ENCODE measurements at regions not wholly inside any gene's neighbourhood (a gene's known extent, or its start where the extent isn't known, plus 50 kb on each side); places are given as distances from the start of the nearest gene placed in this dataset.

- H3K36me3 ChIP-seq (ENCODE audit: control insufficient read depth in 2 of 4, insufficient read depth in 4 of 4, low read length in 3 of 4): no peaks in the 10 kb centered on the region
- H2AFZ ChIP-seq (ENCODE audit: low read length): no peak overlapping the region
- H3K18ac ChIP-seq (ENCODE audit: extremely low read depth, low read length): no peak overlapping the region
- H2AK5ac ChIP-seq (ENCODE audit: low read depth, low read length): no peak overlapping the region
- DNase-seq (ENCODE audit: low read depth in 1 of 2, low spot score in 2 of 2): no peak
- H2BK12ac ChIP-seq (ENCODE audit: low read depth, low read length): no peak overlapping the region
- no peak overlapping the region for H4K5ac ChIP-seq (ENCODE audit: insufficient read length, low read depth, low read length)
- no peaks in the 10 kb centered on the region for H3K79me1 ChIP-seq (ENCODE audit: low read depth, low read length)
- no peak overlapping the region for H2BK120ac ChIP-seq (replicated peaks; ENCODE audit: low read depth, low read length)
- H3K4me1 ChIP-seq (replicated peaks in 1 of 4; ENCODE audit: control insufficient read depth in 3 of 4, insufficient read depth in 4 of 4, low read length in 3 of 4): peaks cover 0 to 4% (median 1%) of the 10 kb centered on the region in 4 experiments; a peak in 2 of 7 replicates
- no peaks in the 10 kb centered on the region; the same call in 1 of the 2 replicates for H3K23me2 ChIP-seq (ENCODE audit: low read depth, low read length)
- no peaks in the 10 kb centered on the region for H3K9me3 ChIP-seq (ENCODE audit: insufficient read depth in 2 of 2, low read depth in 1 of 2, low read length in 1 of 2)
- CTCF ChIA-PET (ENCODE audit: partially characterized antibody): interaction anchor here (2.3 kb wide), 1 partner anchor 34 kb away, joined by 11 read pairs; no protein-coding TSS in a partner anchor
- no peak overlapping the region for H4K8ac ChIP-seq (ENCODE audit: extremely low read depth, insufficient read depth, low read length)
- WGBS, 2 experiments (ENCODE audit: extremely low coverage in 1 of 2, insufficient coverage in 1 of 2, insufficient read length in 1 of 2, insufficient replicate concordance in 2 of 2, low coverage in 1 of 2, low lambda C conversion rate in 2 of 2, missing lambda C conversion rate in 1 of 2): 94% methylated on average over 1 of the region's 1 CpG; no CpG with 5 or more reads in 1 of the 2 experiments
- H3K79me2 ChIP-seq (ENCODE audit: control insufficient read depth in 1 of 2, insufficient read depth in 2 of 2, low read length in 2 of 2): no peaks in the 10 kb centered on the region
- H3K14ac ChIP-seq (ENCODE audit: insufficient read length): no peak overlapping the region
- H4K91ac ChIP-seq (replicated peaks; ENCODE audit: insufficient read length, low read length): no peak overlapping the region
- H3K4me3 ChIP-seq (ENCODE audit: extremely low read depth in 1 of 4, insufficient read depth in 2 of 4, low read depth in 3 of 4, low read length in 4 of 4): no peak overlapping the region
- no peak overlapping the region for H3K27ac ChIP-seq (ENCODE audit: low read depth, low read length)
- H3K27me3 ChIP-seq (replicated peaks in 1 of 4; ENCODE audit: control insufficient read depth in 3 of 4, extremely low read depth in 1 of 4, insufficient read depth in 3 of 4, low read length in 3 of 4): peaks cover 0 to 2% (median 0%) of the 10 kb centered on the region in 4 experiments; a peak in 1 of 7 replicates
- FAIRE-seq: no peak
- no peak overlapping the region for H2BK5ac ChIP-seq (ENCODE audit: low read depth, low read length)
- H3K4me2 ChIP-seq (ENCODE audit: insufficient read depth in 1 of 2, low read depth in 2 of 2, low read length in 2 of 2): no peak overlapping the region
- H3K4ac ChIP-seq (replicated peaks; ENCODE audit: insufficient read length, low read depth, low read length): no peak overlapping the region
- no peaks in the 10 kb centered on the region for H4K20me1 ChIP-seq (replicated peaks in 1 of 2; ENCODE audit: control insufficient read depth in 1 of 2, insufficient read depth in 2 of 2, low read length in 2 of 2)
- H2BK15ac ChIP-seq (ENCODE audit: low read length): no peak overlapping the region
- no peak overlapping the region for H3K56ac ChIP-seq (replicated peaks; ENCODE audit: insufficient read length, low read depth, low read length)
- no peak overlapping the region for H3K9ac ChIP-seq (replicated peaks in 1 of 4; ENCODE audit: extremely low read depth in 1 of 4, low read depth in 3 of 4, low read length in 3 of 4)
- H3K23ac ChIP-seq (ENCODE audit: insufficient read length): no peak overlapping the region
- no peak overlapping the region for H2BK20ac ChIP-seq (ENCODE audit: low read length)
- POLR2A ChIA-PET (ENCODE audit: partially characterized antibody): no interaction called here
- TF ChIP-seq EZH2 (IDR thresholded peaks at IDR 0.05; ENCODE audit: low read depth, low read length, severe bottlenecking) (no peak), KDM1A (IDR thresholded peaks at IDR 0.05; ENCODE audit: borderline replicate concordance, low read length) (no peak), CTCF (IDR thresholded peaks at IDR 0.05; ENCODE audit: control extremely low read depth in 1 of 3, insufficient read depth in 1 of 3, low read depth in 1 of 3, low read length in 3 of 3) (no peak), CBX5 (IDR thresholded peaks at IDR 0.05; ENCODE audit: low read depth, low read length) (no peak), ASH2L (IDR thresholded peaks at IDR 0.05; ENCODE audit: low read length) (no peak), TAF1 (IDR thresholded peaks at IDR 0.05; ENCODE audit: low read depth, low read length) (no peak), SUZ12 (IDR thresholded peaks at IDR 0.05; ENCODE audit: low read length) (no peak), CEBPB (IDR thresholded peaks at IDR 0.05; ENCODE audit: low read depth, low read length) (no peak), USF2 (IDR thresholded peaks at IDR 0.05; ENCODE audit: low read length) (no peak)
Measured at GRCh38 chr10:108238261-108238660, 1073.8 kb upstream of the SORCS1 start.
